ENCODE measurements at regions not wholly inside any gene's neighbourhood (a gene's known extent, or its start where the extent isn't known, plus 50 kb on each side); places are given as distances from the start of the nearest gene placed in this dataset.

- TF ChIP-seq CTCF (IDR thresholded peaks at IDR 0.05 in 4 of 5, conservative IDR thresholded peaks at IDR 0.05 in 1 of 5) (no peak), POLR2A (IDR thresholded peaks at IDR 0.05) (no peak)
These were observed 57.1 kb upstream of the MLN start for GRCh38 chr6:33860706-33861474.
